ENCODE measurements at regions not wholly inside any gene's neighbourhood (a gene's known extent, or its start where the extent isn't known, plus 50 kb on each side); places are given as distances from the start of the nearest gene placed in this dataset.

- TF ChIP-seq POLR2AphosphoS5 (IDR thresholded peaks at IDR 0.05; ENCODE audit: low read depth) = no peak
- TF ChIP-seq STAT1 (IDR thresholded peaks at IDR 0.05; ENCODE audit: unreplicated experiment) = no peak
- no peak for TF ChIP-seq CTCF (conservative IDR thresholded peaks at IDR 0.05; ENCODE audit: low read depth in 2 of 2)
- TF ChIP-seq CREB1 (CRISPR knock-in tag; IDR thresholded peaks at IDR 0.05; ENCODE audit: low read depth) = no peak
- no peak for TF ChIP-seq EZH2 (IDR thresholded peaks at IDR 0.05; ENCODE audit: low read depth, unreplicated experiment)
- TF ChIP-seq, protein P1, sequence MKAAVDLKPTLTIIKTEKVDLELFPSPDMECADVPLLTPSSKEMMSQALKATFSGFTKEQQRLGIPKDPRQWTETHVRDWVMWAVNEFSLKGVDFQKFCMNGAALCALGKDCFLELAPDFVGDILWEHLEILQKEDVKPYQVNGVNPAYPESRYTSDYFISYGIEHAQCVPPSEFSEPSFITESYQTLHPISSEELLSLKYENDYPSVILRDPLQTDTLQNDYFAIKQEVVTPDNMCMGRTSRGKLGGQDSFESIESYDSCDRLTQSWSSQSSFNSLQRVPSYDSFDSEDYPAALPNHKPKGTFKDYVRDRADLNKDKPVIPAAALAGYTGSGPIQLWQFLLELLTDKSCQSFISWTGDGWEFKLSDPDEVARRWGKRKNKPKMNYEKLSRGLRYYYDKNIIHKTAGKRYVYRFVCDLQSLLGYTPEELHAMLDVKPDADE (IDR thresholded peaks at IDR 0.05) = no peak
- TF ChIP-seq EZH2phosphoT487 (IDR thresholded peaks at IDR 0.05; ENCODE audit: unreplicated experiment) = no peak
Observed at GRCh38 chr4:103415801-103416200, 217.7 kb upstream of the CENPE start.
